Coronary artery (tissue), 2 donors: ENCODE measurements at regions not wholly inside any gene's neighbourhood (a gene's known extent, or its start where the extent isn't known, plus 50 kb on each side); places are given as distances from the start of the nearest gene placed in this dataset.

Experiments used
- DNase-seq: peaks from one replicate; pipeline ENCODE4 v3.0.0-alpha.2; 2017; ENCODE audit warnings: low spot score
- H3K27ac ChIP-seq, 2 donors: fragments of 200-600 bp; sonication (generic); one replicate each; pipeline ENCODE4 v1.5.1; 2016 to 2019
- H3K4me3 ChIP-seq: fragments of 200-600 bp; sonication (generic); 2 replicates; pipeline ENCODE4 v1.5.1; 2016; ENCODE audit warnings: mild to moderate bottlenecking, moderate library complexity
- CTCF ChIP-seq: fragments of 200-600 bp; sonication (generic); IDR thresholded peaks from one replicate; pipeline ENCODE4 v1.5.1; 2019; ENCODE audit warnings: antibody characterized with exemption

GRCh38 chr13:44873461-44873860 is 115.8 kb downstream of the NUFIP1 start:
- DNase-seq, result no peak
- no peak overlapping the region for H3K27ac ChIP-seq
- no peak for TF ChIP-seq CTCF
- no peak overlapping the region for H3K4me3 ChIP-seq

- no peak for DNase-seq
- no peak for TF ChIP-seq CTCF
- no peak overlapping the region for H3K4me3 ChIP-seq
- no peak overlapping the region for H3K27ac ChIP-seq
Measured at GRCh38 chr13:44872751-44873150, 116.5 kb downstream of the NUFIP1 start.

- no peak for TF ChIP-seq CTCF
- Histone ChIP-seq H3K27ac (no peak overlapping the region), H3K4me3 (no peak overlapping the region)
- DNase-seq, result peak; percentile 64
Measured at GRCh38 chr13:44870456-44870929, 118.8 kb downstream of the NUFIP1 start.

- DNase-seq, result no peak
- H3K4me3 ChIP-seq, result no peak overlapping the region
- H3K27ac ChIP-seq, result no peak overlapping the region
- no peak for TF ChIP-seq CTCF
Measured at GRCh38 chr13:44869167-44869566, 120.1 kb downstream of the NUFIP1 start.

GRCh38 chr13:44868397-44868796 is 120.9 kb downstream of the NUFIP1 start:
- H3K4me3 ChIP-seq, result no peak overlapping the region
- DNase-seq, result no peak
- H3K27ac ChIP-seq, result no peak overlapping the region
- no peak for TF ChIP-seq CTCF

GRCh38 chr13:44867825-44868224 is 121.4 kb downstream of the NUFIP1 start:
- DNase-seq, result peak; percentile 21
- no peak for TF ChIP-seq CTCF
- Histone ChIP-seq H3K27ac (peak overlapping the region in 1 of 2 donors; percentile 21), H3K4me3 (no peak overlapping the region)

GRCh38 chr13:44866411-44866911 is 122.8 kb downstream of the NUFIP1 start:
- Histone ChIP-seq H3K4me3 (no peak overlapping the region), H3K27ac (no peak overlapping the region)
- DNase-seq, result no peak
- TF ChIP-seq CTCF, result no peak
